ENCODE measurements at regions not wholly inside any gene's neighbourhood (a gene's known extent, or its start where the extent isn't known, plus 50 kb on each side); places are given as distances from the start of the nearest gene placed in this dataset.

DNA sequence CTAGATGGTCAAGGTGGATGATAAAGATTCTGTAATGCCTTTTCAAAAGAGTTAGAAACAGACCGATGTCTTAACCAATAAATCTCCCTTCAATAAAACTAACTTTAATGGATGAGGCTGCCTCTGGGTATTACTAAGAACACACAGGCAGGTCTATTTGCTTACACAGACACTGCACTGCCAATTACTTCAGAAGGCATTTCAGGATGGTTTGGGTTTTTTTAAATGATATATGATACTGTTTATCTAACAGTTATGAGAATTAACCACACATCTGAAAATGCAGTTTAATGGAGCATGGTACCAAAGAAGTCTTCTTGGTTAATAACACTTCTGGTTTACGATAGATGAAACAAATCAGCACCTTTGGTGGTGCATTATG, 367.9 kb upstream of the GRAMD2B start:
- TF ChIP-seq, protein P1, sequence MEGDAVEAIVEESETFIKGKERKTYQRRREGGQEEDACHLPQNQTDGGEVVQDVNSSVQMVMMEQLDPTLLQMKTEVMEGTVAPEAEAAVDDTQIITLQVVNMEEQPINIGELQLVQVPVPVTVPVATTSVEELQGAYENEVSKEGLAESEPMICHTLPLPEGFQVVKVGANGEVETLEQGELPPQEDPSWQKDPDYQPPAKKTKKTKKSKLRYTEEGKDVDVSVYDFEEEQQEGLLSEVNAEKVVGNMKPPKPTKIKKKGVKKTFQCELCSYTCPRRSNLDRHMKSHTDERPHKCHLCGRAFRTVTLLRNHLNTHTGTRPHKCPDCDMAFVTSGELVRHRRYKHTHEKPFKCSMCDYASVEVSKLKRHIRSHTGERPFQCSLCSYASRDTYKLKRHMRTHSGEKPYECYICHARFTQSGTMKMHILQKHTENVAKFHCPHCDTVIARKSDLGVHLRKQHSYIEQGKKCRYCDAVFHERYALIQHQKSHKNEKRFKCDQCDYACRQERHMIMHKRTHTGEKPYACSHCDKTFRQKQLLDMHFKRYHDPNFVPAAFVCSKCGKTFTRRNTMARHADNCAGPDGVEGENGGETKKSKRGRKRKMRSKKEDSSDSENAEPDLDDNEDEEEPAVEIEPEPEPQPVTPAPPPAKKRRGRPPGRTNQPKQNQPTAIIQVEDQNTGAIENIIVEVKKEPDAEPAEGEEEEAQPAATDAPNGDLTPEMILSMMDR (IDR thresholded peaks at IDR 0.05), result no peak
- TF ChIP-seq EZH2 (IDR thresholded peaks at IDR 0.05), result no peak
- no peak for TF ChIP-seq EZH2phosphoT487 (IDR thresholded peaks at IDR 0.05)
